ENCODE measurements at regions not wholly inside any gene's neighbourhood (a gene's known extent, or its start where the extent isn't known, plus 50 kb on each side); places are given as distances from the start of the nearest gene placed in this dataset.

GRCh38 chr2:38170067-38170466 is 94.1 kb upstream of the CYP1B1 start:
- no peak for TF ChIP-seq POLR2AphosphoS5 (IDR thresholded peaks at IDR 0.05; ENCODE audit: borderline replicate concordance, low read depth, low read length)
- TF ChIP-seq EZH2 (IDR thresholded peaks at IDR 0.05) = no peak
- no peak for TF ChIP-seq FOXP2 (optimal IDR thresholded peaks at IDR 0.05; ENCODE audit: control extremely low read depth, extremely low read length, insufficient read depth)

Measured in SK-N-MC (cell line).